Keratinocyte (primary cell): ENCODE measurements at regions not wholly inside any gene's neighbourhood (a gene's known extent, or its start where the extent isn't known, plus 50 kb on each side); places are given as distances from the start of the nearest gene placed in this dataset.

ENCODE experiments used
- DNase-seq: peaks from one replicate; pipeline ENCODE4 v3.0.0-alpha.2; 2011; ENCODE audit warnings: low read depth, missing footprints, low spot score
- FAIRE-seq: peaks from 2 replicates; lab custom pipeline; 2011; peaks lifted over from hg19 to GRCh38; lab: Jason Lieb, UNC
- H2AFZ ChIP-seq: 2 replicates; pipeline ENCODE4 v1.6.0; 2012; ENCODE audit warnings: low read length, control low read depth, inconsistent platforms; ENCODE audit not compliant: control insufficient read depth
- H3K27ac ChIP-seq: 2 replicates; pipeline ENCODE4 v1.5.1; 2011; ENCODE audit warnings: low read length; ENCODE audit not compliant: control insufficient read depth, insufficient read depth
- H3K27me3 ChIP-seq: 3 replicates; pipeline ENCODE4 v1.6.0; 2011; ENCODE audit warnings: low read length; ENCODE audit not compliant: control insufficient read depth, insufficient read depth; ENCODE audit errors: extremely low read depth
- H3K36me3 ChIP-seq, 2 experiments: 2 replicates in 1 of 2; 3 replicates in 1 of 2; pipeline ENCODE4 v1.5.1; 2011; ENCODE audit warnings: low read length in 2 of 2, mild to moderate bottlenecking in 1 of 2; ENCODE audit not compliant: control insufficient read depth in 2 of 2, insufficient read depth in 2 of 2; ENCODE audit errors: extremely low read depth in 1 of 2
- H3K4me1 ChIP-seq: 3 replicates; pipeline ENCODE4 v1.5.1; 2011; ENCODE audit warnings: low read length; ENCODE audit not compliant: control insufficient read depth, insufficient read depth; ENCODE audit errors: extremely low read depth
- H3K4me2 ChIP-seq: 3 replicates; pipeline ENCODE4 v1.6.0; 2011; ENCODE audit warnings: low read depth, low read length; ENCODE audit not compliant: control insufficient read depth, insufficient read depth; ENCODE audit errors: extremely low read depth
- H3K4me3 ChIP-seq, 3 experiments: fragments of 200-600 bp in 1 of 3; sonication (generic) in 1 of 3; 2 replicates in 2 of 3; 3 replicates in 1 of 3; pipeline ENCODE4 v1.5.1; 2011 to 2016; ENCODE audit warnings: low read length in 3 of 3, mild to moderate bottlenecking in 3 of 3, control low read depth in 2 of 3, inconsistent platforms in 1 of 3, low read depth in 1 of 3, mixed read lengths in 1 of 3, mixed run types in 1 of 3, moderate library complexity in 1 of 3; ENCODE audit not compliant: control insufficient read depth in 2 of 3, insufficient read depth in 2 of 3; ENCODE audit errors: extremely low read depth in 1 of 3
- H3K79me2 ChIP-seq: 2 replicates; pipeline ENCODE4 v1.6.0; 2012; ENCODE audit warnings: low read length; ENCODE audit not compliant: control insufficient read depth, insufficient read depth
- H3K9ac ChIP-seq: 3 replicates; pipeline ENCODE4 v1.6.0; 2011; ENCODE audit warnings: low read length; ENCODE audit not compliant: control insufficient read depth, insufficient read depth; ENCODE audit errors: extremely low read depth
- H3K9me1 ChIP-seq: 3 replicates; pipeline ENCODE4 v1.6.0; 2011; ENCODE audit warnings: low read length; ENCODE audit not compliant: control insufficient read depth, insufficient read depth; ENCODE audit errors: extremely low read depth
- H3K9me3 ChIP-seq: 2 replicates; pipeline ENCODE4 v1.5.1; 2012; ENCODE audit warnings: low read depth, low read length; ENCODE audit not compliant: control insufficient read depth
- H4K20me1 ChIP-seq: 3 replicates; pipeline ENCODE4 v1.6.0; 2011; ENCODE audit warnings: low read length; ENCODE audit not compliant: control insufficient read depth, insufficient read depth; ENCODE audit errors: extremely low read depth
- EZH2 ChIP-seq: IDR thresholded peaks from one replicate; pipeline ENCODE4 v1.6.1; 2012; ENCODE audit warnings: inconsistent platforms, mild to moderate bottlenecking, low read length, moderate library complexity
- dilution Hi-C: fragments of 300-500 bp; cut with MboI; formaldehyde crosslinking; loops from one replicate; pipeline ENCODE4 v1.7.0; 2020; ENCODE audit warnings: low sequenced_read_pairs; ENCODE audit not compliant: extremely low pct_ligation_motif_present
- TF ChIP-seq, protein P1 (sequence below), 3 experiments: IDR thresholded peaks in 1 of 3; conservative IDR thresholded peaks in 1 of 3; optimal IDR thresholded peaks in 1 of 3; 2 replicates in 2 of 3; 3 replicates in 1 of 3; pipeline versions ENCODE3 to v1.5.1; 2011; ENCODE audit warnings: low read length in 3 of 3, mild to moderate bottlenecking in 3 of 3, moderate library complexity in 2 of 3, control low read depth in 1 of 3, inconsistent platforms in 1 of 3; ENCODE audit not compliant: insufficient read depth in 2 of 3; ENCODE audit errors: extremely low read depth in 1 of 3

DNA sequence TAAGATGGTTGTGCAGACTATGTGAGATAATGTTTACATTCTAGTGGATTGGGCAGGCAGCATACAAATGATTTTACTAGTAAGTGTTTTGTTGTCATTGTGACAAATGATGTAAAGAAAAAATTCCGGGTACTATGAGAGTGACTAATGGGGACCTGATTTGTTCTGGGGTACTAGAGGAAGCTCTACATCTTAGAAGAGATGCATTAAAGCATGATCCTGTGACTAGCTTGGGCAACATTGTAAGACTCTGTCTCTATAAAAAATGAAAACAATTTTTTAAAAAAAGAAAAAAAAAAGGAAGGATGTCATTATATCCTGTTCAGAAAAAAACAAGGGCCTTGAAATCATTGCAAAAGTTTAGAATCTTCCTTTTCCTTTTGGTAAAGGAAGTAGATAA, 58.1 kb upstream of the MYRIP start:
- FAIRE-seq (no peak), DNase-seq (no peak)
- Histone ChIP-seq H3K4me2 (no peak overlapping the region), H2AFZ (no peak overlapping the region), H3K79me2 (no peaks in the 10 kb centered on the region), H3K36me3 (no peaks in the 10 kb centered on the region), H3K9me3 (no peaks in the 10 kb centered on the region), H3K27ac (no peak overlapping the region), H3K4me1 (peaks cover 11% of the 10 kb centered on the region), H3K27me3 (no peaks in the 10 kb centered on the region), H3K4me3 (no peak overlapping the region), H3K9me1 (no peaks in the 10 kb centered on the region), H4K20me1 (no peaks in the 10 kb centered on the region), H3K9ac (no peak overlapping the region)
- dilution Hi-C loops: no loop called here
- no peak for TF ChIP-seq EZH2
- TF ChIP-seq, protein P1, sequence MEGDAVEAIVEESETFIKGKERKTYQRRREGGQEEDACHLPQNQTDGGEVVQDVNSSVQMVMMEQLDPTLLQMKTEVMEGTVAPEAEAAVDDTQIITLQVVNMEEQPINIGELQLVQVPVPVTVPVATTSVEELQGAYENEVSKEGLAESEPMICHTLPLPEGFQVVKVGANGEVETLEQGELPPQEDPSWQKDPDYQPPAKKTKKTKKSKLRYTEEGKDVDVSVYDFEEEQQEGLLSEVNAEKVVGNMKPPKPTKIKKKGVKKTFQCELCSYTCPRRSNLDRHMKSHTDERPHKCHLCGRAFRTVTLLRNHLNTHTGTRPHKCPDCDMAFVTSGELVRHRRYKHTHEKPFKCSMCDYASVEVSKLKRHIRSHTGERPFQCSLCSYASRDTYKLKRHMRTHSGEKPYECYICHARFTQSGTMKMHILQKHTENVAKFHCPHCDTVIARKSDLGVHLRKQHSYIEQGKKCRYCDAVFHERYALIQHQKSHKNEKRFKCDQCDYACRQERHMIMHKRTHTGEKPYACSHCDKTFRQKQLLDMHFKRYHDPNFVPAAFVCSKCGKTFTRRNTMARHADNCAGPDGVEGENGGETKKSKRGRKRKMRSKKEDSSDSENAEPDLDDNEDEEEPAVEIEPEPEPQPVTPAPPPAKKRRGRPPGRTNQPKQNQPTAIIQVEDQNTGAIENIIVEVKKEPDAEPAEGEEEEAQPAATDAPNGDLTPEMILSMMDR (optimal IDR thresholded peaks at IDR 0.05 in 1 of 3, IDR thresholded peaks at IDR 0.05 in 1 of 3, conservative IDR thresholded peaks at IDR 0.05 in 1 of 3; ENCODE audit: extremely low read depth in 1 of 3, insufficient read depth in 2 of 3, low read length in 3 of 3): no peak

DNA sequence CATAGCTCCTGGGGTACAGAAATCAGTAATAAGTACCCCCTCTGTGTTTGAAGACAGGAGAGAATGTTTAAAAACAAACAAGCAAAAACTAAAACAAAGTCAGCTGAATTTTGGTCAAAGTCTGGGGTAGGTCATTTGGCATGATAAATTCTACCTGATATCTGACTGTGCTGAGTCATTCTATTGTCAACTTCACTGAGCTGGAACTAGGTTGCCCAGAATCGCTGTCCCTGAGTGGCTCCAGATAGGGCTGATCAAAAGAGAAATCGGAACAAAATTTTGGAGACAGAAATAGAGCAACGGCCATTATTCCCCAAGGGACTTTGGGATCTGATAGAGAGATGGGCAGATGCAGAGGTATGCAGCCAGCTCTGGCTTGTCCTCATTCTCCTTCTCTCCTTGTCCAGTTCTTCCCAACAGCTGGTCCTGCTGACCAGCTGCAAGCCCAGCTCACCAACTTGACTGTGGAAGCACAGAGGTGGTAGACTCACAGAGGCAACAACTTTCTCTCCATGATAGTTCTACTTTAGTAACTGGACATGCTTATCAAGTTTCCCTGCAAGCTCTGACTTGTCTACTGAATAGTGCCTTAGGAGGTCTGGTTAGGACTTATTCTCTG, 57.3 kb upstream of the MYRIP start:
- FAIRE-seq (no peak), DNase-seq (no peak)
- dilution Hi-C loops: no loop called here
- H3K4me2 ChIP-seq: no peak overlapping the region
- H3K9ac ChIP-seq: no peak overlapping the region
- H3K36me3 ChIP-seq: no peaks in the 10 kb centered on the region
- peaks cover 11% of the 10 kb centered on the region for H3K4me1 ChIP-seq
- H3K4me3 ChIP-seq: no peak overlapping the region
- H3K27me3 ChIP-seq: no peaks in the 10 kb centered on the region
- no peak overlapping the region for H2AFZ ChIP-seq
- no peaks in the 10 kb centered on the region for H3K79me2 ChIP-seq
- no peak overlapping the region for H3K27ac ChIP-seq
- TF ChIP-seq EZH2: no peak
- TF ChIP-seq, protein P1 (optimal IDR thresholded peaks at IDR 0.05 in 1 of 3, IDR thresholded peaks at IDR 0.05 in 1 of 3, conservative IDR thresholded peaks at IDR 0.05 in 1 of 3; ENCODE audit: extremely low read depth in 1 of 3, insufficient read depth in 2 of 3, low read length in 3 of 3): no peak
- H3K9me1 ChIP-seq: no peaks in the 10 kb centered on the region
- no peaks in the 10 kb centered on the region for H4K20me1 ChIP-seq
- no peaks in the 10 kb centered on the region for H3K9me3 ChIP-seq
